ENCODE measurements at regions not wholly inside any gene's neighbourhood (a gene's known extent, or its start where the extent isn't known, plus 50 kb on each side); places are given as distances from the start of the nearest gene placed in this dataset.

- Histone ChIP-seq H3K36me3 (replicated peaks; ENCODE audit: low read depth, low read length) (no peaks in the 10 kb centered on the region), H3K27ac (ENCODE audit: low read length) (no peak overlapping the region), H3K4me1 (ENCODE audit: low read length) (no peaks in the 10 kb centered on the region), H3K9ac (ENCODE audit: low read length) (no peak overlapping the region), H3K4me3 (ENCODE audit: low read length) (no peak overlapping the region), H3K79me2 (ENCODE audit: low read length) (no peaks in the 10 kb centered on the region), H2AFZ (ENCODE audit: low read depth, low read length) (0 out of 2 replicates have a peak overlapping the region, but pooled peaks have one; percentile 6), H4K20me1 (ENCODE audit: insufficient read depth, low read length) (no peaks in the 10 kb centered on the region), H3K27me3 (ENCODE audit: low read depth, low read length) (no peaks in the 10 kb centered on the region), H3K9me3 (ENCODE audit: insufficient read depth, low read length) (no peaks in the 10 kb centered on the region), H3K4me2 (ENCODE audit: low read length) (no peak overlapping the region)
- TF ChIP-seq EZH2phosphoT487 (IDR thresholded peaks at IDR 0.05; ENCODE audit: low read depth), result no peak
- TF ChIP-seq, protein P1, sequence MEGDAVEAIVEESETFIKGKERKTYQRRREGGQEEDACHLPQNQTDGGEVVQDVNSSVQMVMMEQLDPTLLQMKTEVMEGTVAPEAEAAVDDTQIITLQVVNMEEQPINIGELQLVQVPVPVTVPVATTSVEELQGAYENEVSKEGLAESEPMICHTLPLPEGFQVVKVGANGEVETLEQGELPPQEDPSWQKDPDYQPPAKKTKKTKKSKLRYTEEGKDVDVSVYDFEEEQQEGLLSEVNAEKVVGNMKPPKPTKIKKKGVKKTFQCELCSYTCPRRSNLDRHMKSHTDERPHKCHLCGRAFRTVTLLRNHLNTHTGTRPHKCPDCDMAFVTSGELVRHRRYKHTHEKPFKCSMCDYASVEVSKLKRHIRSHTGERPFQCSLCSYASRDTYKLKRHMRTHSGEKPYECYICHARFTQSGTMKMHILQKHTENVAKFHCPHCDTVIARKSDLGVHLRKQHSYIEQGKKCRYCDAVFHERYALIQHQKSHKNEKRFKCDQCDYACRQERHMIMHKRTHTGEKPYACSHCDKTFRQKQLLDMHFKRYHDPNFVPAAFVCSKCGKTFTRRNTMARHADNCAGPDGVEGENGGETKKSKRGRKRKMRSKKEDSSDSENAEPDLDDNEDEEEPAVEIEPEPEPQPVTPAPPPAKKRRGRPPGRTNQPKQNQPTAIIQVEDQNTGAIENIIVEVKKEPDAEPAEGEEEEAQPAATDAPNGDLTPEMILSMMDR (IDR thresholded peaks at IDR 0.05; ENCODE audit: low read depth, low read length), result no peak
Measured at GRCh38 chr3:153438271-153438670, 276.2 kb downstream of the RAP2B start.

GRCh38 chr3:153439780-153440179, 277.8 kb downstream of the RAP2B start:
- no peak for TF ChIP-seq EZH2phosphoT487 (IDR thresholded peaks at IDR 0.05; ENCODE audit: low read depth)
- TF ChIP-seq, protein P1 (IDR thresholded peaks at IDR 0.05; ENCODE audit: low read depth, low read length), result peak; percentile 13; the same call in 1 of the 2 replicates

DNA sequence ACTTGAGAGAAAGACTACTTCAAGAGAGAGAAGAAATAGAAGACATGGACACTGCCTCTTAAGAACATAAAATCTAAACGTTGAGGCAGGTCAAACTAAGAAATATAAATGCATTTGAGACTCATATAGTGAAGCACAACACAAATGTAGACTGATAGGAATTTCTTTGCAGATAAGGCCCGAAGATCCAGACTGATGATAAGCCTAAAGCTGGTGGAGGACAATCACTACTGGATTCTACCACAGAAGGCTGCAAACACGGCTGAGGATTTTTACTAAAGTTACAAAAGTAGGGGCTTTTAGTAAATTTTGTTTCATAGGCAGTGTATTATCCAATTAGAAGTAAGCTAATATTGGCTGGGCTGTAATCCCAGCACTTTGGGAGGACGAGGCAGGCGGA, 278.3 kb downstream of the RAP2B start:
- Histone ChIP-seq H3K4me1 (ENCODE audit: low read length) (no peaks in the 10 kb centered on the region), H3K4me3 (ENCODE audit: low read length) (no peak overlapping the region), H3K9ac (ENCODE audit: low read length) (no peak overlapping the region), H3K36me3 (replicated peaks; ENCODE audit: low read depth, low read length) (no peaks in the 10 kb centered on the region), H3K27ac (ENCODE audit: low read length) (no peak overlapping the region), H3K9me3 (ENCODE audit: insufficient read depth, low read length) (no peaks in the 10 kb centered on the region), H2AFZ (ENCODE audit: low read depth, low read length) (no peak overlapping the region), H3K4me2 (ENCODE audit: low read length) (no peak overlapping the region), H3K79me2 (ENCODE audit: low read length) (no peaks in the 10 kb centered on the region), H4K20me1 (ENCODE audit: insufficient read depth, low read length) (no peaks in the 10 kb centered on the region), H3K27me3 (ENCODE audit: low read depth, low read length) (no peaks in the 10 kb centered on the region)
- TF ChIP-seq, protein P1 (IDR thresholded peaks at IDR 0.05; ENCODE audit: low read depth, low read length), result no peak
- no peak for TF ChIP-seq EZH2phosphoT487 (IDR thresholded peaks at IDR 0.05; ENCODE audit: low read depth)

More at GRCh38 chr3:153439780-153440179, 277.8 kb downstream of the RAP2B start:
- H4K20me1 ChIP-seq (ENCODE audit: insufficient read depth, low read length), result no peaks in the 10 kb centered on the region
- H2AFZ ChIP-seq (ENCODE audit: low read depth, low read length), result no peak overlapping the region
- no peak overlapping the region for H3K27ac ChIP-seq (ENCODE audit: low read length)
- no peak overlapping the region for H3K4me3 ChIP-seq (ENCODE audit: low read length)
- H3K36me3 ChIP-seq (replicated peaks; ENCODE audit: low read depth, low read length), result no peaks in the 10 kb centered on the region
- no peak overlapping the region for H3K9ac ChIP-seq (ENCODE audit: low read length)
- H3K79me2 ChIP-seq (ENCODE audit: low read length), result no peaks in the 10 kb centered on the region
- no peaks in the 10 kb centered on the region for H3K9me3 ChIP-seq (ENCODE audit: insufficient read depth, low read length)
- no peaks in the 10 kb centered on the region for H3K4me1 ChIP-seq (ENCODE audit: low read length)
- no peaks in the 10 kb centered on the region for H3K27me3 ChIP-seq (ENCODE audit: low read depth, low read length)
- no peak overlapping the region for H3K4me2 ChIP-seq (ENCODE audit: low read length)

- Histone ChIP-seq H3K9ac (ENCODE audit: low read length) (no peak overlapping the region), H3K4me2 (ENCODE audit: low read length) (no peak overlapping the region), H4K20me1 (ENCODE audit: insufficient read depth, low read length) (no peaks in the 10 kb centered on the region), H3K4me1 (ENCODE audit: low read length) (no peaks in the 10 kb centered on the region), H3K4me3 (ENCODE audit: low read length) (no peak overlapping the region), H2AFZ (ENCODE audit: low read depth, low read length) (no peak overlapping the region), H3K79me2 (ENCODE audit: low read length) (no peaks in the 10 kb centered on the region), H3K27me3 (ENCODE audit: low read depth, low read length) (no peaks in the 10 kb centered on the region), H3K9me3 (ENCODE audit: insufficient read depth, low read length) (no peaks in the 10 kb centered on the region), H3K27ac (ENCODE audit: low read length) (no peak overlapping the region), H3K36me3 (replicated peaks; ENCODE audit: low read depth, low read length) (no peaks in the 10 kb centered on the region)
- TF ChIP-seq, protein P1 (IDR thresholded peaks at IDR 0.05; ENCODE audit: low read depth, low read length), result no peak
- no peak for TF ChIP-seq EZH2phosphoT487 (IDR thresholded peaks at IDR 0.05; ENCODE audit: low read depth)
Measured at GRCh38 chr3:153442386-153442785, 280.4 kb downstream of the RAP2B start.
